Activated naive CD4-positive, alpha-beta T cell treated with anti-CD3 and anti-CD28 coated beads, Interleukin-2, amount 50 U/mL, for 16 hours (primary cell): ENCODE measurements at regions not wholly inside any gene's neighbourhood (a gene's known extent, or its start where the extent isn't known, plus 50 kb on each side); places are given as distances from the start of the nearest gene placed in this dataset.
"Not testable (repeated sequence)": the region's sequence is repeated elsewhere in the genome, so short reads cannot be mapped to it uniquely, and the experiment has no call there.

Experiments
- DNase-seq: peaks from one replicate; pipeline ENCODE4 v3.0.0-alpha.2; 2020

- DNase-seq: no peak
These were observed 519.1 kb downstream of the RNF144A start for GRCh38 chr2:7436096-7436906.

- no peak for DNase-seq
These were observed 519.9 kb downstream of the RNF144A start for GRCh38 chr2:7437141-7437540.

GRCh38 chr2:7437716-7438632 is 520.8 kb downstream of the RNF144A start:
- DNase-seq: peak; percentile 36

- no peak for DNase-seq
These were observed 521.6 kb downstream of the RNF144A start for GRCh38 chr2:7438855-7439254.

GRCh38 chr2:7440977-7441376 is 523.8 kb downstream of the RNF144A start:
- DNase-seq: no peak

- DNase-seq: not testable (repeated sequence)
These were observed 524.6 kb downstream of the RNF144A start for GRCh38 chr2:7441841-7442240.

- no peak for DNase-seq
These were observed 527.4 kb downstream of the RNF144A start for GRCh38 chr2:7444626-7445025.

- no peak for DNase-seq
These were observed 531.5 kb downstream of the RNF144A start for GRCh38 chr2:7448578-7449264.

GRCh38 chr2:7449298-7449697 is 532.1 kb downstream of the RNF144A start:
- no peak for DNase-seq

GRCh38 chr2:7450188-7450832 is 533.1 kb downstream of the RNF144A start:
- DNase-seq: peak; percentile 54

GRCh38 chr2:7450833-7451190 is 533.6 kb downstream of the RNF144A start:
- no peak for DNase-seq

GRCh38 chr2:7452110-7452876 is 535.1 kb downstream of the RNF144A start:
- DNase-seq: no peak

GRCh38 chr2:7454592-7454991 is 537.4 kb downstream of the RNF144A start:
- DNase-seq: no peak

GRCh38 chr2:7456762-7457161 is 539.5 kb downstream of the RNF144A start:
- no peak for DNase-seq

GRCh38 chr2:7458066-7458465 is 540.9 kb downstream of the RNF144A start:
- no peak for DNase-seq

GRCh38 chr2:7467782-7468447 is 550.7 kb downstream of the RNF144A start:
- no peak for DNase-seq

- no peak for DNase-seq
These were observed 551.2 kb downstream of the RNF144A start for GRCh38 chr2:7468448-7468828.

GRCh38 chr2:7468955-7469354 is 551.7 kb downstream of the RNF144A start:
- DNase-seq: no peak

GRCh38 chr2:7471185-7471584 is 554.0 kb downstream of the RNF144A start:
- DNase-seq: no peak

GRCh38 chr2:7472465-7472864 is 555.3 kb downstream of the RNF144A start:
- DNase-seq: no peak

- DNase-seq: no peak
These were observed 556.0 kb downstream of the RNF144A start for GRCh38 chr2:7473135-7473771.
